PFSK-1 (cell line): ENCODE measurements at regions not wholly inside any gene's neighbourhood (a gene's known extent, or its start where the extent isn't known, plus 50 kb on each side); places are given as distances from the start of the nearest gene placed in this dataset.

Experiments
- FOXP2 ChIP-seq: optimal IDR thresholded peaks from 2 replicates; pipeline ENCODE3; 2011; ENCODE audit warnings: borderline replicate concordance, control low read depth, inconsistent platforms; ENCODE audit not compliant: insufficient read depth; ENCODE audit errors: extremely low read length, extremely low read depth
- POLR2AphosphoS5 ChIP-seq: IDR thresholded peaks from 2 replicates; pipeline ENCODE4 v1.6.1; 2012; ENCODE audit warnings: low read depth, mild to moderate bottlenecking, control low read depth, low read length, moderate library complexity
- REST ChIP-seq, 2 experiments: IDR thresholded peaks; 2 replicates each; pipeline versions ENCODE4 v1.6.1 to v1.8.0; 2011 to 2012; ENCODE audit warnings: low read depth in 2 of 2, low read length in 2 of 2, control low read depth in 1 of 2, inconsistent platforms in 1 of 2, mild to moderate bottlenecking in 1 of 2, moderate library complexity in 1 of 2; ENCODE audit not compliant: insufficient read depth in 1 of 2
- SIN3A ChIP-seq: IDR thresholded peaks from 2 replicates; pipeline ENCODE4 v1.6.1; 2012; ENCODE audit warnings: mild to moderate bottlenecking, low read length, moderate library complexity, borderline replicate concordance; ENCODE audit not compliant: insufficient read depth
- TAF1 ChIP-seq: IDR thresholded peaks from 2 replicates; pipeline ENCODE4 v1.6.1; 2012; ENCODE audit warnings: low read length, control low read depth, borderline replicate concordance; ENCODE audit not compliant: insufficient read depth

GRCh38 chr1:238242181-238242580 is 351.5 kb upstream of the ZP4 start:
- TF ChIP-seq TAF1 (no peak), REST (IDR thresholded peaks at IDR 0.05; ENCODE audit: insufficient read depth in 1 of 2, low read depth in 2 of 2, low read length in 2 of 2) (no peak), POLR2AphosphoS5 (no peak), SIN3A (no peak), FOXP2 (no peak)
